Endothelial cell of umbilical vein (primary cell): ENCODE measurements at regions not wholly inside any gene's neighbourhood (a gene's known extent, or its start where the extent isn't known, plus 50 kb on each side); places are given as distances from the start of the nearest gene placed in this dataset.

Experiments used
- BruUV-seq: library from RNA; stranded (reverse); fragments of 400-500 nt; replicated peaks from 2 replicates; lab custom pipeline; 2021; lab: Mats Ljungman, UMichigan
- CTCF ChIA-PET: fragments of 300-600, 350-600 bp; sonication (Branson Sonifier 250); formaldehyde crosslinking; loops from one replicate; lab custom pipeline; 2021; ENCODE audit warnings: antibody characterized with exemption, inconsistent platforms; lab: Charles Lee
- POLR2A ChIA-PET: fragments of 300-600, 350-600 bp; sonication (Branson Sonifier 250); formaldehyde crosslinking; loops from one replicate; lab custom pipeline; 2021; ENCODE audit warnings: antibody characterized with exemption, inconsistent platforms; lab: Charles Lee
- DNase-seq: peaks from one replicate; pipeline ENCODE4 v3.0.0-alpha.2; 2011; ENCODE audit warnings: low read depth, low spot score
- FAIRE-seq: peaks from 2 replicates; lab custom pipeline; 2011; peaks lifted over from hg19 to GRCh38; lab: Jason Lieb, UNC
- H2AFZ ChIP-seq: 2 replicates; pipeline ENCODE4 v1.6.0; 2012; ENCODE audit warnings: low read depth, low read length, control low read depth, inconsistent platforms
- H3K27ac ChIP-seq: 2 replicates; pipeline ENCODE4 v1.5.1; 2011; ENCODE audit warnings: low read depth, mild to moderate bottlenecking, control low read depth, low read length, moderate library complexity; ENCODE audit not compliant: insufficient read depth
- H3K27me3 ChIP-seq, 2 experiments: 2 replicates each; pipeline versions ENCODE4 v1.6.0 to v1.6.1; 2011; ENCODE audit warnings: low read length in 2 of 2, mixed read lengths in 1 of 2; ENCODE audit not compliant: control insufficient read depth in 2 of 2, insufficient read depth in 2 of 2
- H3K36me3 ChIP-seq, 2 experiments: 2 replicates in 1 of 2; 3 replicates in 1 of 2; pipeline ENCODE4 v1.5.1; 2011; ENCODE audit warnings: low read length in 2 of 2, mild to moderate bottlenecking in 1 of 2, moderate library complexity in 1 of 2; ENCODE audit not compliant: control insufficient read depth in 2 of 2, insufficient read depth in 2 of 2; ENCODE audit errors: extremely low read depth in 1 of 2
- H3K4me1 ChIP-seq: 3 replicates; pipeline ENCODE4 v1.5.1; 2011; ENCODE audit warnings: mild to moderate bottlenecking, low read length; ENCODE audit not compliant: control insufficient read depth, insufficient read depth; ENCODE audit errors: extremely low read depth
- H3K4me2 ChIP-seq: 2 replicates; pipeline ENCODE4 v1.6.1; 2011; ENCODE audit warnings: low read length, control low read depth, mixed read lengths; ENCODE audit not compliant: insufficient read depth
- H3K4me3 ChIP-seq, 3 experiments: fragments of 200-600 bp in 1 of 3; sonication (generic), shearing (Covaris generic) in 1 of 3; replicated peaks in 1 of 3; 2 replicates each; pipeline ENCODE4 v1.5.1; 2011 to 2016; ENCODE audit warnings: control low read depth in 3 of 3, low read length in 3 of 3, mild to moderate bottlenecking in 2 of 3, inconsistent platforms in 1 of 3, low read depth in 1 of 3, moderate library complexity in 1 of 3; ENCODE audit not compliant: insufficient read depth in 1 of 3
- H3K79me2 ChIP-seq: 2 replicates; pipeline ENCODE4 v1.6.0; 2012; ENCODE audit warnings: low read length, inconsistent platforms; ENCODE audit not compliant: control insufficient read depth, insufficient read depth
- H3K9ac ChIP-seq: replicated peaks from 2 replicates; pipeline ENCODE3; 2011; ENCODE audit warnings: low read length, control low read depth; ENCODE audit not compliant: insufficient read depth; ENCODE audit errors: extremely low read depth
- H3K9me1 ChIP-seq: replicated peaks from 3 replicates; pipeline ENCODE4 v1.6.0; 2011; ENCODE audit warnings: mild to moderate bottlenecking, low read length; ENCODE audit not compliant: control insufficient read depth, insufficient read depth; ENCODE audit errors: extremely low read depth
- H3K9me3 ChIP-seq: replicated peaks from 2 replicates; pipeline ENCODE4 v1.5.1; 2012; ENCODE audit warnings: low read length, inconsistent platforms; ENCODE audit not compliant: control insufficient read depth, insufficient read depth
- H4K20me1 ChIP-seq: replicated peaks from 2 replicates; pipeline ENCODE3; 2011; ENCODE audit warnings: mild to moderate bottlenecking, low read length; ENCODE audit not compliant: control insufficient read depth, insufficient read depth; ENCODE audit errors: extremely low read depth
- EZH2 ChIP-seq: IDR thresholded peaks from 2 replicates; pipeline ENCODE4 v1.6.1; 2012; ENCODE audit warnings: borderline replicate concordance, low read depth, mild to moderate bottlenecking, moderate library complexity, low read length, inconsistent platforms; ENCODE audit not compliant: severe bottlenecking
- FOS ChIP-seq: IDR thresholded peaks from 2 replicates; pipeline ENCODE4 v1.6.1; 2011; ENCODE audit warnings: mild to moderate bottlenecking, low read length, moderate library complexity, borderline replicate concordance; ENCODE audit not compliant: insufficient read depth
- GATA2 ChIP-seq: IDR thresholded peaks from 2 replicates; pipeline ENCODE4 v1.7.0; 2011; ENCODE audit warnings: low read depth, mild to moderate bottlenecking, moderate library complexity, mixed read lengths, low read length; ENCODE audit not compliant: insufficient read length, insufficient read depth
- JUN ChIP-seq: IDR thresholded peaks from 2 replicates; pipeline ENCODE4 v1.6.1; 2011; ENCODE audit warnings: borderline replicate concordance, low read depth; ENCODE audit not compliant: insufficient read length, insufficient read depth
- MYC ChIP-seq: IDR thresholded peaks from one replicate; pipeline ENCODE4 v1.6.1; 2011; ENCODE audit warnings: mild to moderate bottlenecking, low read depth, low read length
- POLR2A ChIP-seq: IDR thresholded peaks from 2 replicates; pipeline ENCODE4 v1.6.1; 2012; ENCODE audit warnings: low read depth, mild to moderate bottlenecking, control low read depth, low read length
- POLR2AphosphoS5 ChIP-seq: IDR thresholded peaks from 2 replicates; pipeline ENCODE4 v1.6.1; 2012; ENCODE audit warnings: low read depth, mild to moderate bottlenecking, control low read depth, low read length, moderate library complexity; ENCODE audit not compliant: insufficient read depth
- dilution Hi-C: fragments of 300-500 bp; cut with MboI; formaldehyde crosslinking; loops from one replicate; pipeline ENCODE4 v1.15.0; 2019; ENCODE audit warnings: low sequenced_read_pairs; ENCODE audit not compliant: extremely low pct_ligation_motif_present
- intact Hi-C: fragments of 100-400 bp; cut with micrococcal nuclease; formaldehyde crosslinking; loops from one replicate; pipeline ENCODE4 v1.10.0; 2022
- TF ChIP-seq, protein P1 (sequence below): IDR thresholded peaks from 2 replicates; pipeline ENCODE4 v1.6.1; 2011; ENCODE audit not compliant: insufficient read depth, insufficient read length
- TF ChIP-seq, protein P2 (sequence below), 2 donors: IDR thresholded peaks; 1 replicate in 1 of 2; 2 replicates in 1 of 2; pipeline ENCODE4 v1.5.1; 2011; ENCODE audit warnings: low read length in 2 of 2, mild to moderate bottlenecking in 2 of 2, moderate library complexity in 2 of 2, control low read depth in 1 of 2, inconsistent platforms in 1 of 2, low read depth in 1 of 2; ENCODE audit not compliant: insufficient read depth in 1 of 2; ENCODE audit errors: extremely low read depth in 1 of 2

DNA sequence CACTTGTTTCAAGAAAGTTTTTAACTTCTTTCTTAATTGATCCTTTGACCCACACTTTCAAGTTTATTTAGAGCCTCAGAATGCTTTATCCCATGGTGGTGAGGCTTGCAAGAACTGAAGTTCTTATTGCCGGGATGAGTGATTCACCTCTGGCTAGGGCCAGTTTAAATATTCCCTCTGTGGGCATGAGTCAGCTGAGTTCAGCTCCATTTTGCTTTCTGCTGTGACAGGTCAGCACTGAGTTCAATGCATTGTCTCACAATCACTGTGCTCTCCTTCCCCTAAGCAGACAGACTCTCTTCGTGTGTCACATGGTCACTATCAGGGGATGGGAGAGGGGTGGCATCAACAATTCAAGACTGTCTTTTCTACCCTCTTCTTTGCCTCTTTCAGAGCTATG lies 514.6 kb upstream of the FBXO33 start:
- H3K79me2 ChIP-seq, result no peaks in the 10 kb centered on the region
- no peaks in the 10 kb centered on the region for H4K20me1 ChIP-seq
- H3K9me1 ChIP-seq, result no peaks in the 10 kb centered on the region
- no peak overlapping the region for H3K9ac ChIP-seq
- FAIRE-seq (no peak), DNase-seq (no peak)
- no TSS peak for BruUV-seq
- no peaks in the 10 kb centered on the region for H3K36me3 ChIP-seq
- H3K4me2 ChIP-seq, result no peak overlapping the region
- dilution Hi-C loops (no loop called here), intact Hi-C loops (no loop called here)
- CTCF ChIA-PET, result no interaction called here
- TF ChIP-seq MYC (no peak), GATA2 (no peak), POLR2AphosphoS5 (no peak), POLR2A (no peak)
- no peak overlapping the region for H2AFZ ChIP-seq
- POLR2A ChIA-PET, result no interaction called here
- no peak overlapping the region for H3K4me3 ChIP-seq
- no peaks in the 10 kb centered on the region for H3K27me3 ChIP-seq
- no peaks in the 10 kb centered on the region for H3K4me1 ChIP-seq
- H3K9me3 ChIP-seq, result peaks cover 2% of the 10 kb centered on the region
- no peak overlapping the region for H3K27ac ChIP-seq

DNA sequence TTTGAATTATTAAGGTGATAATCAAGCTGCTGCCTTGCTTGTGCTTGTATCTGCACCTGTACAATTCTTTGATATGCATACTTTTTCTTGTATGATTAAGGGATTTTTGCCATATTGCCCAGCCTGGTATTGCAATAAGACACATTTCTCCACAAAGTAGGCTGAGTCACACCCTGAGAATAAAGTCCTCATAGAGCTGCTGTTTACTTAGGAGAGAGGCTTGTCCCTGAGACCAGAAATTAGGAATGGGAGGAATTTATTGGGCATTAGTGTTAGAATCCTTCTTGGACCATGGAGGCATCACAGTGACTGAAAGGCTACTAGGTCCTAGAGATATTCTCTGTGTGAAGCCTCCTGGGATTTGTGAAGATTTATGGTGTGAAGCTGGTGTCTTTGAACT lies 506.8 kb upstream of the FBXO33 start:
- H3K4me3 ChIP-seq, result no peak overlapping the region
- H3K9me1 ChIP-seq, result no peaks in the 10 kb centered on the region
- no peaks in the 10 kb centered on the region for H3K27me3 ChIP-seq
- H3K4me1 ChIP-seq, result no peaks in the 10 kb centered on the region
- no TSS peak for BruUV-seq
- no peaks in the 10 kb centered on the region for H4K20me1 ChIP-seq
- TF ChIP-seq EZH2, result no peak
- TF ChIP-seq JUN, result no peak
- no peak for TF ChIP-seq FOS
- TF ChIP-seq, protein P1, sequence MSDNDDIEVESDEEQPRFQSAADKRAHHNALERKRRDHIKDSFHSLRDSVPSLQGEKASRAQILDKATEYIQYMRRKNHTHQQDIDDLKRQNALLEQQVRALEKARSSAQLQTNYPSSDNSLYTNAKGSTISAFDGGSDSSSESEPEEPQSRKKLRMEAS, result no peak
- TF ChIP-seq POLR2A, result no peak
- no peak for TF ChIP-seq GATA2
- no peak for TF ChIP-seq POLR2AphosphoS5
- TF ChIP-seq, protein P2, sequence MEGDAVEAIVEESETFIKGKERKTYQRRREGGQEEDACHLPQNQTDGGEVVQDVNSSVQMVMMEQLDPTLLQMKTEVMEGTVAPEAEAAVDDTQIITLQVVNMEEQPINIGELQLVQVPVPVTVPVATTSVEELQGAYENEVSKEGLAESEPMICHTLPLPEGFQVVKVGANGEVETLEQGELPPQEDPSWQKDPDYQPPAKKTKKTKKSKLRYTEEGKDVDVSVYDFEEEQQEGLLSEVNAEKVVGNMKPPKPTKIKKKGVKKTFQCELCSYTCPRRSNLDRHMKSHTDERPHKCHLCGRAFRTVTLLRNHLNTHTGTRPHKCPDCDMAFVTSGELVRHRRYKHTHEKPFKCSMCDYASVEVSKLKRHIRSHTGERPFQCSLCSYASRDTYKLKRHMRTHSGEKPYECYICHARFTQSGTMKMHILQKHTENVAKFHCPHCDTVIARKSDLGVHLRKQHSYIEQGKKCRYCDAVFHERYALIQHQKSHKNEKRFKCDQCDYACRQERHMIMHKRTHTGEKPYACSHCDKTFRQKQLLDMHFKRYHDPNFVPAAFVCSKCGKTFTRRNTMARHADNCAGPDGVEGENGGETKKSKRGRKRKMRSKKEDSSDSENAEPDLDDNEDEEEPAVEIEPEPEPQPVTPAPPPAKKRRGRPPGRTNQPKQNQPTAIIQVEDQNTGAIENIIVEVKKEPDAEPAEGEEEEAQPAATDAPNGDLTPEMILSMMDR (IDR thresholded peaks at IDR 0.05; ENCODE audit: extremely low read depth in 1 of 2, insufficient read depth in 1 of 2, low read depth in 1 of 2, low read length in 2 of 2), result no peak
- dilution Hi-C loops, result no loop called here
- H3K9ac ChIP-seq, result no peak overlapping the region
- H3K79me2 ChIP-seq, result no peaks in the 10 kb centered on the region
- intact Hi-C loops, result no loop called here
- no peak overlapping the region for H3K4me2 ChIP-seq
- DNase-seq (no peak), FAIRE-seq (no peak)
- H3K36me3 ChIP-seq, result no peaks in the 10 kb centered on the region
- H3K27ac ChIP-seq, result no peak overlapping the region
- H3K9me3 ChIP-seq, result peaks cover 5% of the 10 kb centered on the region
- H2AFZ ChIP-seq, result no peak overlapping the region
- ChIA-PET CTCF (interaction anchor here (1.6 kb wide), 1 partner anchor 51 kb away, joined by 3 read pairs; no protein-coding TSS in a partner anchor), POLR2A (no interaction called here)
